ENCODE measurements at regions not wholly inside any gene's neighbourhood (a gene's known extent, or its start where the extent isn't known, plus 50 kb on each side); places are given as distances from the start of the nearest gene placed in this dataset.

DNA sequence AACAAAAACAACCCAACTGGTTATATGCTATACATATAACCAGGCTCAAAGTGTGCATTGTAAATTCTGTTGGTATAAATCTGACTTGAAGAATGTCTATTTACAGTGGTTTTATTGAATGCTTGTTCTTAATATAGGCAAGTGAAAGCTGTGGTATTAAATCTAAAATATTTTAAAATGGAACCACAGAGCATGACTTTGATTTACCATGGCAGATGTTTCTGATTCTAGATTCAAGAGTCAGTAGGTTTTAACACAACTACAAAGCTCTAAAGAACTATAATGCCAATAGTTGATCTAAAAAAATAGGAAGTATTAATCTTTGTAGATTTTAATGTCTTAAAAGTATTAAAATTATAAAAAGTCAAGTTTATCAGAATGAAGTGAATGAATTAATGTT lies 141.9 kb upstream of the PLSCR5 start:
- Histone ChIP-seq H3K9me3 (ENCODE audit: control insufficient read depth in 1 of 2, insufficient read depth in 1 of 2, low read depth in 1 of 2, low read length in 2 of 2) (no peaks in the 10 kb centered on the region), H3K4me3 (replicated peaks in 1 of 2; ENCODE audit: low read depth in 1 of 2, low read length in 2 of 2) (no peak overlapping the region), H3K4me1 (ENCODE audit: control insufficient read depth in 1 of 2, insufficient read depth in 2 of 2, low read length in 2 of 2) (no peaks in the 10 kb centered on the region), H4K20me1 (ENCODE audit: insufficient read depth) (no peaks in the 10 kb centered on the region), H3K27me3 (ENCODE audit: insufficient read depth, low read length) (no peaks in the 10 kb centered on the region), H3K4me2 (ENCODE audit: low read length) (no peak overlapping the region), H3K27ac (ENCODE audit: low read depth, low read length) (no peak overlapping the region), H3K9ac (ENCODE audit: low read length) (no peak overlapping the region), H2AFZ (ENCODE audit: low read depth, low read length, poor library complexity, severe bottlenecking) (no peak overlapping the region), H3K79me2 (ENCODE audit: insufficient read depth, low read length) (no peaks in the 10 kb centered on the region), H3K36me3 (ENCODE audit: control insufficient read depth in 1 of 2, insufficient read depth in 2 of 2, low read length in 2 of 2) (no peaks in the 10 kb centered on the region), H3K9me2 (ENCODE audit: insufficient read depth) (no peaks in the 10 kb centered on the region)
- no peak for DNase-seq (ENCODE audit: low read depth, low spot score)
- ChIA-PET RAD21 (ENCODE audit: low non-redundant PET in 1 of 2, low total read pairs in 2 of 2, uncharacterized antibody in 2 of 2, unreplicated experiment in 2 of 2) (no interaction called here), POLR2A (no interaction called here), CTCF (no interaction called here)
- intact Hi-C loops (cut with micrococcal nuclease) = no loop called here
- ATAC-seq = no peak
- TF ChIP-seq, protein P1, sequence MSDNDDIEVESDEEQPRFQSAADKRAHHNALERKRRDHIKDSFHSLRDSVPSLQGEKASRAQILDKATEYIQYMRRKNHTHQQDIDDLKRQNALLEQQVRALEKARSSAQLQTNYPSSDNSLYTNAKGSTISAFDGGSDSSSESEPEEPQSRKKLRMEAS (IDR thresholded peaks at IDR 0.05) = no peak
- TF ChIP-seq YY1 (IDR thresholded peaks at IDR 0.05; ENCODE audit: extremely low read depth, insufficient replicate concordance, low read depth, low read length) = no peak
- TF ChIP-seq ZFX (IDR thresholded peaks at IDR 0.05) = no peak
- no peak for TF ChIP-seq EGR1 (IDR thresholded peaks at IDR 0.05; ENCODE audit: low read depth)
- TF ChIP-seq POLR2A (IDR thresholded peaks at IDR 0.05; ENCODE audit: borderline replicate concordance, extremely low read depth, insufficient read depth, insufficient read length) = no peak
- TF ChIP-seq POLR2AphosphoS5 (IDR thresholded peaks at IDR 0.05; ENCODE audit: low read depth, low read length) = no peak
- TF ChIP-seq ZBTB33 (IDR thresholded peaks at IDR 0.05; ENCODE audit: extremely low read depth, insufficient replicate concordance, low read length) = no peak
- TF ChIP-seq TCF7L2 (IDR thresholded peaks at IDR 0.05; ENCODE audit: borderline replicate concordance, extremely low read depth, insufficient read depth, insufficient read length) = no peak
- TF ChIP-seq SRF (IDR thresholded peaks at IDR 0.05; ENCODE audit: low read depth) = no peak
- TF ChIP-seq SP1 (IDR thresholded peaks at IDR 0.05; ENCODE audit: low read depth) = no peak
- TF ChIP-seq ELF1 (IDR thresholded peaks at IDR 0.05; ENCODE audit: borderline replicate concordance, low read depth) = no peak
- no peak for TF ChIP-seq CBX3 (IDR thresholded peaks at IDR 0.05; ENCODE audit: low read depth)
- TF ChIP-seq ATF3 (IDR thresholded peaks at IDR 0.05) = no peak
- TF ChIP-seq SIN3A (IDR thresholded peaks at IDR 0.05; ENCODE audit: low read depth) = no peak
- TF ChIP-seq JUND (IDR thresholded peaks at IDR 0.05) = no peak
- BruUV-seq (replicated peaks) = no TSS peak
